GM12873 (cell line): ENCODE measurements at regions not wholly inside any gene's neighbourhood (a gene's known extent, or its start where the extent isn't known, plus 50 kb on each side); places are given as distances from the start of the nearest gene placed in this dataset.

Source experiments
- TF ChIP-seq, protein P1 (sequence below): IDR thresholded peaks from 2 replicates; pipeline ENCODE4 v1.5.1; 2012; ENCODE audit warnings: low read depth, mild to moderate bottlenecking, moderate library complexity, low read length, control low read depth; ENCODE audit not compliant: insufficient read depth; ENCODE audit errors: missing control alignments

DNA sequence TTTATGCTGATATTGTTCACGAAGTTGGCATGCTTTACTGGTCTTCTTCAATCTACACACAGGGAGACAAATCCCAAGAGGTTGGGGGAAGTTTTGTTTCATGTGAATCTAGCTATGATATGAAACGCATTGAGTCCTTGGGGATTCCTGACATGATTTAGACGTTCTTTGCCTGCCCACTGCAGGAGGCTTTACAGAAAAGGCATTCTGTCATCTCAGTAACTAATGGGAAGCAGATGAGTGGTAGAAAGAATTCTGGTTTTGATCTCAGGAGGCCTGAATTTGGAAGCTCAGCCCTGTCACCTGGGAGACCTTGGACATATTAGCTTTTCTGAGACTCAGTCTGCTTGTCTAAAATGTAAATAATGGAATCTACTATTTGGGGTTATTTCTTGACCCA lies 383.0 kb upstream of the NFIA start:
- TF ChIP-seq, protein P1, sequence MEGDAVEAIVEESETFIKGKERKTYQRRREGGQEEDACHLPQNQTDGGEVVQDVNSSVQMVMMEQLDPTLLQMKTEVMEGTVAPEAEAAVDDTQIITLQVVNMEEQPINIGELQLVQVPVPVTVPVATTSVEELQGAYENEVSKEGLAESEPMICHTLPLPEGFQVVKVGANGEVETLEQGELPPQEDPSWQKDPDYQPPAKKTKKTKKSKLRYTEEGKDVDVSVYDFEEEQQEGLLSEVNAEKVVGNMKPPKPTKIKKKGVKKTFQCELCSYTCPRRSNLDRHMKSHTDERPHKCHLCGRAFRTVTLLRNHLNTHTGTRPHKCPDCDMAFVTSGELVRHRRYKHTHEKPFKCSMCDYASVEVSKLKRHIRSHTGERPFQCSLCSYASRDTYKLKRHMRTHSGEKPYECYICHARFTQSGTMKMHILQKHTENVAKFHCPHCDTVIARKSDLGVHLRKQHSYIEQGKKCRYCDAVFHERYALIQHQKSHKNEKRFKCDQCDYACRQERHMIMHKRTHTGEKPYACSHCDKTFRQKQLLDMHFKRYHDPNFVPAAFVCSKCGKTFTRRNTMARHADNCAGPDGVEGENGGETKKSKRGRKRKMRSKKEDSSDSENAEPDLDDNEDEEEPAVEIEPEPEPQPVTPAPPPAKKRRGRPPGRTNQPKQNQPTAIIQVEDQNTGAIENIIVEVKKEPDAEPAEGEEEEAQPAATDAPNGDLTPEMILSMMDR = no peak

DNA sequence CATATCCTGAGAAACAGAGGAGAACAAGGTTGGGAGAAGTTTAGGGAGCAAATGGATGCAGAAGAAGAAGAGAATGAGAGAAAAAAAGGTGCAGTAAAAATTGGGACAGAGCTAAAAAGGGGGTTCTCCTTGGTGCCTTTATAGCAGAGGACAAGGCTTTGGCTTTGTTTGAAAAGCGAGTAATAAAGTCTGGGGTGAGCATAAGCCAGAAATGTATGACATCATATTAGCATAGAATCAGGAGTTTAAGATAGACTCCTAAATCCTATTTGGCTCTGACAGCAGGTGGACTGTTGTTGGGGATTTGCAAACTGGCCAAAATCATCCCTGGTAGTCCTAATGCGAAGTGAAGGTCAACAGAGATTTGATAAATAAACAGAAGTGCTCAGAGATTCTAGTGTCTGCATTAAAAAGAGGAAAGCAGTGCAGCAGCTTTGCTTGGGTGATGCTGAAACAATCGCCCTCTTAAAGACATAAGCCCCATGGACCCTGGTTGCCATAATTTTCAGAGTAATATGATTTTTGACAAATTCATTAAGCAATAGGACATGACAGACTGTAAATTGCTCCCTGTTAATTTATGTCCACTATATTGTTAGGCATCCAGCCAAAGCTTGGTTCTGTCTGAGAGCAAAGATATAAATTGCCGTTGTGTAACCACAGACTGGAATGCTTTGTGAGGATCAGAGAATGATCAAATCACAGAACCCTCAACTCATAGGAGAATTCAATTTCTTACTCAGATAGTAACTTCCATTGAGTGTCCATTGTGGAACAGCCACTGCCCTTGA lies 385.0 kb upstream of the NFIA start:
- TF ChIP-seq, protein P1 = no peak

DNA sequence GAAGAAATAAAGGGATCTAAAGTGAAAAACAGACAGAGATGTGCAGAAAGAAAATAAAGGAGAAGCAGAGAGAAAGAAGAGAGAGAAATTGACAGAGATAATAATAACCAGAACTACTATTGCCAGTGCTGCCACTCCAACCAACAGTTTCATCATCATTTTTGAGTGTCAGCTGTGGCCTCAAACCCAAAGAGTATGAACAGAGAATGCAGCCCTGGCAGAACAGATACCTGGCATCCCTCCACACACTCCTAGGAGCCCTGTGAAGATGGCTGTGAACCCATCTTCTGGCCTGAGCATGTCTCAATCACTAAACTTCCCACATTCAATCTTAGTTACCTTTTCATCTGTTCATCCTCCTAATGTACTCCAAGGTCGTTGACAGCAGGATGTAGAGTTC lies 385.8 kb upstream of the NFIA start:
- TF ChIP-seq, protein P1 = no peak

DNA sequence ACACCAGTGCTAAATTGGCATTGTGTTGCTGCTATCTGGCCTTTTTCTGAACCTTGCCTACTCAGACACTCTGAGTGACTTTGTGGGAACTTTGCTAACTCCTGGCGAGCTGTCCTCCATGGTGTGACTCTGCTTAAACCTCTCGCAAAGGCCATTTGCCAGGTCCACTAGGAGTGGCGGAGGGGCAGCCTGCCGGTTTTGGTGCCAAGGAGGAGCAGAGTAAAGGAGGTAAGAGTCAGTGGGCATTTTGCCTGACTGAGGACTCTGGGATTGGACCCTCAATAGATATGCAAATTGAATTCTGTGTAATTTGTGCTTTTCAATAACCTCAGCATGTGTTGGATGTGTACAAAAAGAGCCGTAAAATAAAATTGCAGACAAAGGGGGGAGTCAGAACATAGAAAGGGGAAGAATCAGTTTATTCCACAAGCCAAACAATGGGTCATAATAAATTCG lies 386.6 kb upstream of the NFIA start:
- TF ChIP-seq, protein P1 = no peak

DNA sequence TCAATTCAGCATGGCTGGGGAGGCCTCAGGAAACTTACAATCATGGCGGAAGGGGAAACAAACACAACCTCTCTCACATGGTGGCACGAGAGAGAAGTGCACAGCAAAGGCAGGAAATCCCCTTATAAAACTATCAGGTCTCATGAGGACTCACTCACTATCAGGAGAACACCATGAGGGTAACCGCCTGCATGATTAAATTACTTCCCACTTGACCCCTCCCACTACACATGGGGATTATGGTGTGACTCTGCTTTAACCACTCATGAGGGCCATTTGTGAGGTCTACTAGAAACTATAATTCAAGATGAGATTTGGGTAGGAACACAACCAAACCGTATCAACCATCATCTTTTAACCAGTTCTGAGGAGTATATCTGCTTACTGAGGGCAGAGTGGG lies 387.4 kb upstream of the NFIA start:
- TF ChIP-seq, protein P1 = no peak

DNA sequence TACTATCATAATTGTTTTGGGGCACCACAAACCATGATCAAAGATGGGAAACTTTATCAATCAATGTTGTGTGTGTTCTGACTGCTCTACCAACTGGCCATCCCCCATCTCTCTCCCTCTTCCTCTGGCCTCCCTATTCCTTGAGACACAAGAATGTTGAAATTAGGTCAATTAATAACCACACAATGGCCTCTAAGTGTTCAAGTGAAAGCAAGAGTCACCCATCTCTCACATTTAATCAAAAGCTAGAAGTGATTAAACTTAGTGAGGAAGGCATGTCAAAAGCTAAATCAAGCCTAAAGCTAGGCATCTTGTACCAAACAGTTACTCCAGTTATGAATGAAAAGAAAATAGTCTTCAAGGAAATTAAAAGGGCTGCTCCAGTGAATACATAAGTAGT lies 390.3 kb upstream of the NFIA start:
- TF ChIP-seq, protein P1 = no peak

DNA sequence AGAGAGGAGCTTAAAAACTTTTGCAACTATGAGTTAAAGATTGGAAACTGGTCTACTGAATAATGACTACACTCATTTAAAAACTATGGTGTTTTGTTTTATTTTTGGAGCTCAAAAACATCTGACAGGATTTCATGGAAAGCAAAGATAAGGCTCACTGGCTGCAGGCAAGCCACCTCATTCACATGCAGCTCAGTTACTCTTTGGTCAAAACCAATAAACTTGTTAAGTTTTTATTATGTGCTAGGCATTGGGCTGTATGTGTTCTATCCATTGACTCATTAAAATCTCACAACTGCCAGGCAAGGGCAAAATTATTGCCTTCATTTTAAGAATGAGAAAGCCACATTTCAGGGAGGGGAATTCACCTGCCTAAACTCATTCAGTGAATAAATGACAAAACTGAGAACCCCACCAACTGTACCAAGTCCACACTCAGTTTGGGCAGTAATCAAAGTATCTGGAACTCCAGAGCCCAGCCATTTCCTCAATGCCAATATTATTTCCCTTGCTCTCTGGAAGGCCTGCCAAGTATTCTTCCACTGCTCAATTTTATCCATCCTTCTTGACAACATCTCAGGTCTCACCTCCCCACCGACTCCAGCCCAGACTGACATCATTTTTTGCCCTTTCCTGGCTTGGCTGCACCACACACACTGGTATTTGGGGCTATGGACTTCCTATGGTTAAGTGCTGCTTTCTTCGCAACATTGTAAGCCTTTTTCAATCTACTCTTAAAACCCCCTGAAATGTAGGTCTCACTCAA lies 401.1 kb upstream of the NFIA start:
- TF ChIP-seq, protein P1 = no peak
